ENCODE measurements at regions not wholly inside any gene's neighbourhood (a gene's known extent, or its start where the extent isn't known, plus 50 kb on each side); places are given as distances from the start of the nearest gene placed in this dataset.
A peak's percentile ranks its signal among the peaks of the same experiment; 100 is the strongest.

DNA sequence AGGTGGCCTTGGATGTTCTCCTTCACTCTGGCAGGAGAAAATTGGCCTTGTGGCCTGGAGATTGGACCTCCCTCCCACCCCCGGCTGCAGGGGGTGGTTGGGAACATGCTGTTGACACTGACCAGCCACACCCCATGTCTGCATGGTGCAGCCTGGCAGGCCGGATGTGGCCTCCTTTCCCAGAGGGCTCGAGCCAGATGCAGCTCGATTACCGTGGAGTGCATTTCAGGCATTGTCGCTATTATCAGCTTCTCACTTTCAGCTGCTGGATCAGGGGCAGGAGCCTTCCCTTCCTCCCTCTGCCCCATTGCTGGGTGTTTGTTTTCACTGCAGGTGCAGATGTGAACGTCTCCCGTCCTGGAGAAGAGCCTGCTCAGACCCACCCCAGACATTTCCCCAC lies 211.0 kb upstream of the SIX2 start:
- peaks cover 0 to 19% (median 0%) of the 10 kb centered on the region in 4 donors for H3K27me3 ChIP-seq
- no peak overlapping the region for H3K4me3 ChIP-seq
- 43 to 56% methylated on average over 4 to 5 of the region's 8 CpGs for WGBS, 2 donors
- intact Hi-C loops (cut with DNase I), result no loop called here
- H3K27ac ChIP-seq, result no peak overlapping the region
- H3K9me3 ChIP-seq, result no peaks in the 10 kb centered on the region
- TF ChIP-seq, protein P1, sequence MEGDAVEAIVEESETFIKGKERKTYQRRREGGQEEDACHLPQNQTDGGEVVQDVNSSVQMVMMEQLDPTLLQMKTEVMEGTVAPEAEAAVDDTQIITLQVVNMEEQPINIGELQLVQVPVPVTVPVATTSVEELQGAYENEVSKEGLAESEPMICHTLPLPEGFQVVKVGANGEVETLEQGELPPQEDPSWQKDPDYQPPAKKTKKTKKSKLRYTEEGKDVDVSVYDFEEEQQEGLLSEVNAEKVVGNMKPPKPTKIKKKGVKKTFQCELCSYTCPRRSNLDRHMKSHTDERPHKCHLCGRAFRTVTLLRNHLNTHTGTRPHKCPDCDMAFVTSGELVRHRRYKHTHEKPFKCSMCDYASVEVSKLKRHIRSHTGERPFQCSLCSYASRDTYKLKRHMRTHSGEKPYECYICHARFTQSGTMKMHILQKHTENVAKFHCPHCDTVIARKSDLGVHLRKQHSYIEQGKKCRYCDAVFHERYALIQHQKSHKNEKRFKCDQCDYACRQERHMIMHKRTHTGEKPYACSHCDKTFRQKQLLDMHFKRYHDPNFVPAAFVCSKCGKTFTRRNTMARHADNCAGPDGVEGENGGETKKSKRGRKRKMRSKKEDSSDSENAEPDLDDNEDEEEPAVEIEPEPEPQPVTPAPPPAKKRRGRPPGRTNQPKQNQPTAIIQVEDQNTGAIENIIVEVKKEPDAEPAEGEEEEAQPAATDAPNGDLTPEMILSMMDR (IDR thresholded peaks at IDR 0.05), result no peak
- TF ChIP-seq POLR2A (IDR thresholded peaks at IDR 0.05), result no peak
- DNase-seq, result no peak
- H3K36me3 ChIP-seq, result no peaks in the 10 kb centered on the region
- H3K4me1 ChIP-seq, result peaks cover 0 to 24% (median 4%) of the 10 kb centered on the region in 3 donors

DNA sequence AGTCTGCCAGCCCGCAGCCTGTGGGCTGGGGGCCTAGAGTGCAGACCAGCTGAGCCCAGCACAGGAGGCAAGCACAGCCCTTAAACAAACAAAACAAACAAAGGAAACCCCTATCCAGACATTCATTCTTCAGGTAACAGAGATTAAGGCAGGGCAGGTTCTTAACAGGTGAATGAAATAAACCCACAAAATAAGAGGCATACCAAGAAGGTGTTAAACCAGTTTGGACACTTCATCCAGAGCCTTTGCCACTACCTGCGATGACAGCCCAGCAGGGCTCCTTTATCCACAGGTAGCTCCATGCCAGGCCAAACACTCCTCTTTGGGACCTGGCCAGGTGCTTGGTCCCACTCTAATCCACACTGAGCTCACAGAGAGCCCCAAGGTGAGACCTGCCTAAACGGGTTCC lies 209.7 kb upstream of the SIX2 start:
- Histone ChIP-seq H3K36me3 (no peaks in the 10 kb centered on the region), H3K27ac (peak overlapping the region in 1 of 4 donors; percentile 38), H3K27me3 (peaks cover 0 to 18% (median 0%) of the 10 kb centered on the region in 4 donors), H3K4me3 (no peak overlapping the region), H3K9me3 (no peaks in the 10 kb centered on the region), H3K4me1 (peaks cover 0 to 24% (median 4%) of the 10 kb centered on the region in 3 donors)
- DNase-seq, result no peak
- TF ChIP-seq, protein P1 (IDR thresholded peaks at IDR 0.05), result no peak
- TF ChIP-seq POLR2A (IDR thresholded peaks at IDR 0.05), result no peak
- 35 to 67% methylated on average over 1 to 2 of the region's 3 CpGs for WGBS, 2 donors
- intact Hi-C loops (cut with DNase I), result no loop called here

DNA sequence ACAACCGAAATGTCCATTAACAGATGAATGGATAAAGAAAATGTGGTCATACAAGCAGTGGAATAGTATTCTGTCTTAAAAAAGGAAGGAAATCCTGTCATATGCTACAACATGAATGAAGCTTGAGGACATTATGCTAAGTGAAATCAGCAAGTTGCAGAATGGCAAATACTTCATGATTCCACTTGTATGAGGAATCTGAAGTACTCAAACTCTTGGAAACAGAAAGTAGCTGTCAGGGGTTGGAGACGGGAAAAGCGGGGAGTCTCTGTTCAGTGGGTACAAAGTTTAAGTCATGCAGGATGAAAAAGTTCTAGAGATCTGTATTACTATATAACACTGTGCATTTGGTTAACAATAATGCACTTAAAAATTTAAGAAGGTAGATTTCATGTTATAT lies 209.0 kb upstream of the SIX2 start:
- intact Hi-C loops (cut with DNase I), result no loop called here
- no peak overlapping the region for H3K27ac ChIP-seq
- no peak for DNase-seq

DNA sequence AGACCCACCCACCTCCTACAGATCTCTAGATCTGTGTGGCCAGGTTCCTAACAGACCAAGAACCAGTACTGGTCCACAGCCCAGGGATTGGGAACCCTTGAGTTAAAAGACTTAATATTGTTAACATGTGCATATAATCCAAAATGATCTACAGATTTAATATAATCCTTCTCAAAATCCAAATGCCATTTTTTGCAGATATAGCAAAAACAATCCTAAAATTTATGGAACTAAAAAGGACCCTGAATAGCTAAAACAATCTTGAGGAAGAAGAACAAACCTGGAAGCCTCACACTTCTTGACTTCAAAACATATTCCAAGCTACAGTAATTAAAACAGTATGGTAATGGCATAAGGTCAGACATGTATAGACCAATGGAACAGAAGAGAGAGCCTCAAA lies 206.9 kb upstream of the SIX2 start:
- DNase-seq, result no peak
- Histone ChIP-seq H3K27me3 (peaks cover 0 to 4% (median 0%) of the 10 kb centered on the region in 4 donors), H3K4me3 (no peak overlapping the region), H3K4me1 (peaks cover 0 to 24% (median 4%) of the 10 kb centered on the region in 3 donors), H3K27ac (no peak overlapping the region), H3K36me3 (no peaks in the 10 kb centered on the region), H3K9me3 (no peaks in the 10 kb centered on the region)
- intact Hi-C loops (cut with DNase I), result no loop called here
- TF ChIP-seq, protein P1 (IDR thresholded peaks at IDR 0.05), result no peak
- TF ChIP-seq POLR2A (IDR thresholded peaks at IDR 0.05), result no peak

More for the DNA sequence above, 209.0 kb upstream of the SIX2 start:
- Histone ChIP-seq H3K4me3 (no peak overlapping the region), H3K4me1 (peaks cover 0 to 24% (median 4%) of the 10 kb centered on the region in 3 donors), H3K36me3 (no peaks in the 10 kb centered on the region), H3K27me3 (peaks cover 0 to 14% (median 0%) of the 10 kb centered on the region in 4 donors), H3K9me3 (no peaks in the 10 kb centered on the region)
- WGBS, 2 donors, result 95 to 96% methylated on average over 3 of the region's 3 CpGs
- TF ChIP-seq, protein P1 (IDR thresholded peaks at IDR 0.05), result no peak
- no peak for TF ChIP-seq POLR2A (IDR thresholded peaks at IDR 0.05)

DNA sequence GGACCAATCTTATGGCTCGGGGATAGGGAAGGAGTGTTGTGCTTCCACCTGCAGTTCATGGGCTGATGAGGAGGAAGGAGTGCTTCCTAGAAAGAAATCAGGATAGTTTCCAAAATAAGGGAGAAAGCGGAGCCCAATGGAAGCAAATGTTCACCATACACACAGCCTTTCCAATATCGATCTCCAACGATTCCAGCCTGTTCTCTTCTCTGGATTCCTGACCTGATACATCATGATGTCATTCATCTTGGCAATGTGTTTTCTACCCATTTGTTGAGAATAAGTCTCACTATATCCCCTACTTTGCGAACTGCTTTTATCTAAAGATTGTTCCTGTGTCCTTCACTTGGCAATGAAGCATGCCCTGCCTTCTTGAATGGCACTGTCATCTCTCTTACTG lies 205.3 kb upstream of the SIX2 start:
- H3K36me3 ChIP-seq, result no peaks in the 10 kb centered on the region
- no peak overlapping the region for H3K27ac ChIP-seq
- H3K9me3 ChIP-seq, result no peaks in the 10 kb centered on the region
- TF ChIP-seq, protein P1 (IDR thresholded peaks at IDR 0.05), result no peak
- no peak for TF ChIP-seq POLR2A (IDR thresholded peaks at IDR 0.05)
- peaks cover 0 to 16% (median 4%) of the 10 kb centered on the region in 3 donors for H3K4me1 ChIP-seq
- intact Hi-C loops (cut with DNase I), result no loop called here
- peaks cover 0 to 4% (median 0%) of the 10 kb centered on the region in 4 donors for H3K27me3 ChIP-seq
- H3K4me3 ChIP-seq, result no peak overlapping the region
- no peak for DNase-seq
- WGBS, 2 donors, result 88 to 92% methylated on average over 4 to 5 of the region's 5 CpGs

Measured in esophagus squamous epithelium (tissue), 5 donors.